HUDEP-2 (cell line): ENCODE measurements at regions not wholly inside any gene's neighbourhood (a gene's known extent, or its start where the extent isn't known, plus 50 kb on each side); places are given as distances from the start of the nearest gene placed in this dataset.
"Not testable (repeated sequence)": the region's sequence is repeated elsewhere in the genome, so short reads cannot be mapped to it uniquely, and the experiment has no call there.

Experiments used
- DNase-seq, 76 experiments: peaks; one replicate each; lab custom pipeline; 2025; ENCODE audit not compliant: unreplicated experiment in 76 of 76; lab: John Stamatoyannopoulos, UW

DNA sequence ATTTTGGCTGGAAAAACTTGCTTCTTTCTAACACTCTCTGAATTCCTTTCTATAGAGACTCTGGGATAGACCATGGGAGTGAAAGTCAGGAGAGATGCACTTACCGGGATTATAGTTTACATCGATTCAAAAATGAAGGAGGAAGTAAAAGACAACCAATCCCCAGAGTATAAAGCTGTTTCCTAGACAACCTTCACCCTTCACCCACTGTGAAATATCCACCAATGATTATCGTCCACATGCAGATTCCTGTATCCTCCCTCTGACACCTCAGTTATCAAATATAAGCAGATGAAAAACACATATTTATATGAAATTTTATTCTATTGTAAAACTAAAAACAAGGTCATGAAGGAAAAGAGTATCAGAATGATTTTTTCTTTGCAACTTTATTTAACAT lies 258.8 kb upstream of the GK2 start:
- no peak for DNase-seq

DNA sequence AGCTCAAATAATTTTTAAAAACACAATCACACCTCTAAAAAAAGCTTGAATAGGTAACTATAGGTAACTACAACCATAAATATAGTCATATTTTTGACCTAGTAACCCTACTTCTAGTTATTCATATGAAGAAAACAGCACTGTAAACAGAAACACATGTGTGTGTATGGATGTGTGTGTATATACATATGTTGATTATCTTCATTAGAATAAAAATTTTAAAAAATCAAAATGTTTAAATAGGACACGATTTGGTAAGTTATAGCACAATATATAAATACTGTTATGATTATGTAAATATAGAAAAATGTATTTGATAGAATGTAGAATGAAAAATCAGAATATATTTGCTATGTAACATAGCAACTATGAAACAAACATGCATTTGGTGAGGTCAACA lies 258.1 kb upstream of the GK2 start:
- DNase-seq: no peak

DNA sequence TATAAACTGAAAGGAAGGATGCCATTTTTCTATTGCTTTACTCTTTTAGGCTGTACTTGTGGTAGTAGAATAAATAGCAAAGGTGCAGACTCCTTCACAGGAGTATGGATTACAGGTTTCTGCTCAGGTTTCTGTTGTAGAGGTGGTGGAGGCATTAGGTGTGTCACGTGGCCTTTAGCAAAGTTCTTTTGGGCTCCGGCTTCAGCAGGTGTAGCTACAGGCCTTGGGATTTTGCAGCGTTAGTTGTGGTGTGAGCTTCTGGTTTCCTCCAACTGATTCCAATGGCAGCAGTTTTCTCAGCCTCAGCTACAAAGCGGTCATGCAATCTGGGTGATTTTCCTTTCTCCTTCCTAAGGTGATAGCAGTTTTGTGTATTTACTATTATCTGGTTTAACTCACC lies 255.8 kb upstream of the GK2 start:
- no peak for DNase-seq

DNA sequence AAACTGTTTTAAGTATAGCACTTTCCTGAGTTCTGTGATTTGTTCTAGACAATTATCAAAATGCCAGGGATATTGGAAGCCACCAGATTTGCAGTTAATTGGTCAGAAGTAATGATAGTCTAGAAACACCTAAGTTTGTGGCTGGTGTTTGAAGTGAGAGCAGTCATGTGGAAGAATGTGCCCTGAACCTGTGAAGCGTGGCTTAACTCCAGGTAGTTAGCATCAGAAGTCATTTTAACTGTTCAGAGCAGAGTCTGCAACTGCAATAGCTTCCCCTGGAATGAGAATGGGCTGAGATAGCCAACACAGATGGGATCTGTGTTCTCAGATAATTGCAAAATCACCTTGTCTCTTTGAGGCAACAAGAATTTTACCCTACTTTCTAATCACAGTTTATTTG lies 255.1 kb upstream of the GK2 start:
- DNase-seq: no peak

DNA sequence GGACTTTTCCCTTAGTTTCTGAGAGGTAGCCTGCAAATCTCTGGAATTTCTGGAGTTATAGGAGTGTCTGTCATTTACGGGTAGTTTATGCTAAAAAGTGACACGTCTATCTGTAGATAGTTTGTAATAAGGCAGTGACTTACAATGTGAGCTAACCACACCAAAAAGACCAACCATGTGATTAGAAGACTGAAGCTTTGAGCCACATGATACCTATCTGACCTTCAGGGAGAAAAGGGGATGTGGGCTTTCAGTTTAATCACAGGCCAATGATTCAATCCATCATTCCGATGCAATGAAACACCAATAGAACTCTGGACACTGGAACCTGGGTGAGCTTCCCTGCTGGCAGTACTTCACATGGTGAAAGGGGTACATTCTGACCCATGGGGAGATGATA lies 254.6 kb upstream of the GK2 start:
- DNase-seq: no peak

DNA sequence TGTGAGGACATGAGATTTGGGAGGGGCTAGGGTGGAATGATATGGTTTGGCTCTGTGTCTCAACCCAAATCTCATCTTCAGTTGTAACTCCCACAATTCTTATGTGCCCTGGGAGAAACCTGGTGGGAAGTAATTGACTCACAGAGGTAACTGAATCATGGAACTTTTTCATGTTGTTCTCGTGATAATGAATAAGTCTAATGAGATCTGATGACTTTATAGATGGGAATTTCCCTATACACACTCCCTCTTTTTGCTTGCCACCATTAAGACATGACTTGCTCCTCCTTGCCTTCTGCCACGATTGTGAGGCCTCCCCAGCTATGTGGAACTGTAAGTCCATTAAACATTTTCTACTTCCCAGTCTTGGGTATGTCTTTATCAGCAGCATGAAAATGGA lies 253.2 kb upstream of the GK2 start:
- no peak for DNase-seq

DNA sequence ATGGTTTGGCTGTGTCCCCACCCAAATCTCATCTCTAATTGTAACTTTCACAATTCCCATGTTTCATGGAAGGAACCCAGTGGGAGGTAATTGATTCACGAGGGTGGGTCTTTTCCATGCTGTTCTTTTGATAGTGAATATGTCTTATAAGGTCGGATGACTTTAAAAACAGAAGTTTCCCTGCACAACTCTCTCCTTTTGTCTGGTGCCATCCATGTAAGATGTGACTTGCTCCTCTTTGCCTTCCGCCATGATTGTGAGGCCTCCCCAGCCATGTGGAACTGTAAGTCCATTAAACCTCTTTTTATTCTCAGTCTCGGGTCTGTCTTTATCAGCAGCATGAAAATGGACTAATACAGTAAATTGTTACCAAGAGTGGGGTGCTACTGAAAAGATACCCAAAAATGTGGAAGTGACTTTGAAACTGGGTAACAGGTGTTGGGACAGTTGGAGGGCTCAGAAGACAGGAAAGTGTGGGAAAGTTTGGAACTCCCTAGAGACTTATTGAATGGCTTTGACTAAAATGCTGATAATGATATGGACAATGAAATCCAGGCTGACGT lies 251.4 kb upstream of the GK2 start:
- not testable (repeated sequence) for DNase-seq

DNA sequence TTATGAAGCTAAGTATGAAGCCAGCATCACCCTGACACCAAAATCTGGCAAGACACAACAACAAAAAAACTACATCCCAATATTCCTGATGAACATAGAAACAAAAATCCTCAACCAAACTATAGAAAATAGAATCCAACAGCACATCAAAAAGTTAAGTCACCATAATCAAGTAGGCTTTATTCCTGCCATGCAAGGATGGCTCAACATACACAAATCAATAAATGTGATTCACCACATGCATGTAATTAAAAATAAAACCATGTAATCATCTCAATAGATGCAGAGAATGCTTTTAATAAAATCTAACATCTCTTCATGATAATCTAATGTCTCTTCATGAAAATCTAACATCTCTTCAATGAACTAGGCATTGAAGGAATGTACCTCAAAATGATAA lies 249.4 kb upstream of the GK2 start:
- DNase-seq: no peak

DNA sequence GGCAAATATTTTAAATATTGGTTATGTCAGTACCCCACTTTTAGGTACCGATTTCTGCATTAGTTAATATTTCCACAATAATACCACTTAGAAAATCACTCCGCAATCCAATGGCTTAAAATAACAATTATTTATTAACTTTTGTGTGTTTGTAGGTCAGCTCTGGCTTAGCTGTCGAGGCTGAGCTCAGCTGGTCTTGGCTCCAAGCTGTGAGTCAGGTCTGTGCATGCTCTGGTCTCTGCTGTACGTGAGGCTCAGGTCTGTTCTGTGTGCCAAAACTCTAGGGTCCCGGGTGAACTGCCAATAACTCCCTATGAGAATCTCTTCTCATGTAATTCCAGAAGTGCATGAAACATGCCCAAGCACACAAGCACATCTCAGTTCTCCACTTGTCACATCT lies 245.8 kb upstream of the GK2 start:
- DNase-seq: no peak

DNA sequence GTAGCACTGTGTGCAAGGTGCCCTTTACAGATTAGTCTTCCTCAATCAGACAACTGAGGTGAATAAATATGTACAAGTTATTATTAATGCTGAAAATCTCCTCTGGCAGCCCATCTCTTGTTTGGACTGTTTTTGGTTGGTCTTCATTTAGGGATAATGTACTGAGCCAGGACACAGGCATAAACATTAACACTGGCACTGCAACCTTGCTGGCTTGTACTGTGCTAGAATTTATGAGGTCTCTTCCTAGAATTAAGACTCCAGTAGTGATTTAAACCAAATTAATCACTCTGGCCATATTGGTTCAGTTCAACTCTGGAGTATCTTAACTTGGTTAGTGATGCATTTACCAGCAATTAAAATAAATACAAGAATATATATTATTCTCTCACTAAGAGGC lies 244.7 kb upstream of the GK2 start:
- DNase-seq: no peak

DNA sequence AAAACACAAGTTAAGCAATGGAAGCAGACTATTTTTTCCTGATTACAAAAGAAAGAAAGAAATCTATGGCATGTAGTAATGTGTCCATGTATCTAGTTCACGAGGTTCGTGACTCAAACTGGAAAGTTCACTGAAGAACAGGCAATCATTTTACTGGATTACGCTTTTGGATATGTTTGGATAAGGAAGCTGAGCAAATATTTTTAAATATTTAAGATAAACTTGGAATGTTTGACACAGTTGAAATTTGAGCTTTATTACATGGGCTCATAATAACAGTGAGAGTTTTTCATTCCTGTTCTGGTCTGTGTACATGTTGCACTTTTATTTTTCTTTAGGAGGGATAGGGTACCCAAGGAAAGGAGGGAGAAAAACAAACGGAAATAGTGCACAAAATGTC lies 244.2 kb upstream of the GK2 start:
- no peak for DNase-seq

DNA sequence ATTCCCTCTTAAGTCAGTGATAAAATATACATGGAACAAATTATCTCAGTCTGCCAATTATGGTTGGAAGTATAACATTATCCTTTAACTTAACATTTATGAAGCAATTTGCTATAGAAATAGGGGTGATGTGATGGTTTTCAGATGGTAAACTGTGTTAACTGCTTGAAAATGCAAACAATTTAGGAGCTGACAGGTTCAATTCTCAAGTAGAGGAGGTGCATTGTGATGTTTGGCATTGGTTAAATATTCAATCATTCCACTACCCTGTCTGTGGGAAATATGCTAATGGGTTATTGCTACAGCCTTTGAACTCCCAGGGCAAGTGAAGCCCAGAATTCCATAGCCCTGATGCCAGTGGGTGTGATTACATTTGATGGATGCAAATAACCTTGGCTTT lies 243.4 kb upstream of the GK2 start:
- DNase-seq: no peak

DNA sequence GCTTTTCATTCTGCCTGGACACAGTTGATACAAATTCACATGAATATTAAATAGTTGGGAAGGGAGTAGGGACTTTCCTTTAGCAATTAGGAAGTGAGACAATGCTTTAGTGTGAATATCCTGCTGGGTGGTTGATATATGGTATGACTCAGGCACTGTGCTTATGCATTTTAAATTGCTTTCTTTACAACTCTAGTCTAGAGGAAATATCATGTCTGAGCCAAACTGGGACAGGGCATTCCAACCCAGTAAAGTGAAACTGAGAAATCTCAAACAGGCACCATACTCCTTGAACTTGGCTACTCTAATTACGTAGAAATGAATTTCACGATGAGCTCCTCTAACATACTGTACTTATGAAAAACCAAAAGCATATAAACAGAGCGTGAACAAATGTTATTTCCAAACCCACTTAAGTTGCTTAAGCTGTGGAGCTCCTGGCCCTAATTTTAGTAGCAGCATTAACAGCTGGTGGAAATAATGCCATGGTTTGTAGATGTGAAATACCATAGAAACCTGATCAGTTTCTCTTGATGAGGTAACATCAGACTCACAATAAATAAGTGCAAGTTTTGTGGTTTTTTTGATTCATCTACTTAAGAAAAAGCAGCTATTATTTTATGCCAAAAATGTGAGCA lies 242.9 kb upstream of the GK2 start:
- DNase-seq: no peak

DNA sequence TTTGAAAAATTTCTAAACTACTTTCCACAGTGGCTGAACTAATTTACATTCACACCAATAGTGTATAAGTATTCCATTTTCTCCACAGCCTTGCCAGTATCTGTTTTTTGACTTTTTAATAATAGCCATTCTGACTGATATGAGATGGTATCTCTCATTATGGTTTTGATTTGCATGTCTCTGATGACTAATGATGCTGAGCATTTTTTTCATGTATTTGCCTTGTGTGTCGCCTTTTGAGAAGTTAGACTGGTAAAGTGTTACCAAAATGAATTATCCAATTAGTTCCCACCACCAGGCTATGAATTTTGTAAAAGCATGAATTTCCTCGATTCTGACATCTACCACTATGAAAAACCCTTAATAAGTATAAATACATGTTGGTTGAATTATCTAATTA lies 242.2 kb upstream of the GK2 start:
- DNase-seq: no peak

DNA sequence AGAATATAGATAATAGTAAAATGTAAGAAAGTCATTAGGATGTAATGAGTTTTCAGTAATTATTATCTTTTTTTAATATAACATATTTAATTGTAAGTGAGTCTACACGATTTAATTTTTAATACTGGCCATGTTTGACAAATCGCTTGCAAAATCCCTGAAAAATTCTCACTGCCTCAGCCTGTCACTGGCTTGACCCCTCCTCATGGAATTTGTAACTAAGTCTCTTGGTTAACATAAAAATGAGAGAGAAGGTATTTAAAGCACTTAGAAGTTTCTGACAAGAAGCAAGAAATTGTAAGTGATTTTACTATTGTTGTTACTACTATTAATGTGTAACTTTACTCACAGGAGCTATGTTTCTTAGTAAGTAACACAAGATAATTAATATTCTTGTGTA lies 237.9 kb upstream of the GK2 start:
- DNase-seq: no peak

DNA sequence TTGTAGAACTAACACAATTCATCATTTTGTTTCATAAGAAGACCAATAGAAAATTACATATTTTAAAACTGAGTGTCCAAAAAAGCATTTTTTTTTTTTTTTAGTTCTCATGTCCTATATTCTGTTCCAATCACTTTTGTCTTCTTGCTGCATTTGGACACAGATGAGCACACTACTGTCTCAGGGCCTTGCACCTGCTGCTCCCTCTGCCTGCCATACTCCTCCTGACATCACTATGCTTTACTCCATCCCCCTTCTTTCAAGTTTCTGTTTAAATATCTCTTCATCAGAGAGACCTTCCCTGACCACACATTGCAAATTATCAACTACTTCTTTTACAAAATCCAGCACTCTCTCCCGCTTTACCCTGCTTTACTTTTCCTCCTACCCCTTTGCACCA lies 230.7 kb upstream of the GK2 start:
- DNase-seq: no peak

DNA sequence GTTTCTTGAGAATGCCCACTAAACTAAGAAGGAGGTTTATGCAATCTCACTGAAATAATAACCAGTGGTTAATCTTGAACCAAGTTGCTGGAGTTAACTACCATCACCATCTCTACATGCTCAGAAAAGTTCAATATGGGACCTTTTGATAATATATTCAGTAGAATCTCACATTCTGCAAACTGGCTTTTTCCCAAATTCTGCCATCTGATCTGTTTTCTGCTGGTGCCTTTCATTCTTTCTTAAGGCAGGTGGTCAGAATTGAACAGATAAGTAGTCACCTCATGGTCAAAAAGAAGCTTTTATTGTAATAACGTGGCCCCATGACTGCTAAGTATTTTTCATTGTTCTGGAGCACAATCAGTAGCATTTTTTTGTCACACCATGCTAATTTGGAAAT lies 229.0 kb upstream of the GK2 start:
- peak in 2 of 76 experiments; percentile 1 to 22 for DNase-seq

DNA sequence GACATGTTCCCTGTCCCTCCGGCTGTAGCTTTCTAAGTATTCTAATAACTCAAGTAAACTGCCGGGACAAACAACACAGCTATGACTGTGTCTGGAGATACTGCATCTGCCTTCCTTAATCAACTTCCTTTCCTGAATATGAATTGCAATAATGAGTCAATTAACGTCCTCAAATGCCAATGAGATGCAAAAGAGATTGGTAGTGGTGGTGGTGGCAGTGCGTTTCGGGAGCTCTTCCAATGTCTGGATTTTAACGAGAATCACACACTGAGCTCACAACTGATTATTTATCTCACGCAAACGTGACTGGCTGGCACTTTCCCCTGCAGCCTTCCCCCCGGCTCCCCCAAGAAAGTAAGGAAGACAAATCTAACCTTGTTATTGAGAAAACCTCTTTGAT lies 226.1 kb upstream of the GK2 start:
- no peak for DNase-seq

DNA sequence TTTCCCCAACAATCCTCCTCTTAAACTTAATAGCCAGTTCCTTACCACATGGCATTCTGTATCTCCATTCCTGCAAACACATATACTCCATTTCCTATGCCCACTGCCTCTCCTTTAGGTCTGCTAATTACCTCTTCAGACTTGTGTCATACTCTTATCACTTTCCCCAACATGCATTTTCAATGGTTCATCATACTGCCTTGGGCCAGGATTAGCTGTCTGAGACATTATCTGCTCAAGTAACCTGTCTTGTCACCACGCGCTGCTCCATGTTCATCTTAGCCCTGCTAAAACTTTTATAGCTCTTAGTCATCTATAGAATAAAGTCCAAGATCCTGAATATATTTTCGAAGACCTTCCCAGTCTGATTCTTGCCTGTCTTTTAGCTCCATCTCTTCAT lies 224.1 kb upstream of the GK2 start:
- peak in 26 of 76 experiments; percentile 3 to 76 (median 28) for DNase-seq

DNA sequence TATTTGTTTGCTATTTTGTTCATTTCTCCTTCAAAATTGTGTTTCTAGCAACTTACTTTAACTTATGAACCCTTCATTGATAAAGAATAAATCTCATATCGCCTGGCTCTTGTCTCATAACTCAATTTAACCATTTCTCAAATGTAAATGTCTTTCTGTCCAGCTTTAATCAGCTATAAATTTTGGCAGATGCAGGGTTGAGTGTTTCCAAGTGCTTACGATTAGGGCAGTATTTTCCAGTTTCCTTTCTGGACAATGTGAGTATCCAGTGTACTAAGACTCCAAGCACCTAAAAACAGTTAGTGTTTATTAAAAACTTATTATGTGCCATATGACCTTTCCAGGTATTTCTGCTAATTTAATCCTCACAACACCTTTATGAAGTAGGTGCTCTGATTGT lies 218.6 kb upstream of the GK2 start:
- no peak for DNase-seq

DNA sequence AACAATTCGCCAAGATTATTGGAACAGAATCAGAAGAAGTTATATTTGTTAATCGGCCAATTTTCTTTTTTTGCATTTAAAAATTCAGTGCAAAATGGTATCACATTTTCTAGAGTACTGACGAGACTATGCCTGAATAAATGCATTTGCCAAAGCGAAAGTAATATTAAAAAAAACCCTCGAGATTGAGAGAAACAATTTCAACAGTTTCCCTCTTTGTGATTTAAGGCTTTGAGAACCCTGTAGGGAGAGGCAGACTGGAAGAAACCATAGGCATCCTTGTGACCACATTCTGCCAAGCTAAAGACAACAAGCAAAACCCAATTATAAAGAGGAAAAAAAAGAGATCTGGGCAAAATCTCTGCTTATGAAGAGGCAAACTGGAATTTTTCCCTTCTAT lies 218.1 kb upstream of the GK2 start:
- no peak for DNase-seq

DNA sequence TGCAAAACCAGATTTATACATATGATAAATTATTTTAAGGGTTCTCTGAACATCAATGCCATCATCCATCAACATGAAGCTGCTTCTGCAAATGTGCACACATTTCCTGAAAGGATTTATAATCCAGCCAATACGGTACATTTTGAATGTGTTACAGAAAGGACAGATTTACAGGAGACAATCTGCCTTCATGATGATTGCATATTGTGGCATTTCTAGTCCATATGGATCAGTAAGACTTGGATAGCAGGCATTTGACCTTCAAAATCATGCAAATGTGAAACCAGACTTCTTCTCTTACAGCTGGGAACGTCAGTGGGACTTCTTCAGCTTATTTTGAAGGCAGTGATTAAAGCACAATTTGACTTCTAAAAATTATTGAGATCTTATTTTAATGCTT lies 217.3 kb upstream of the GK2 start:
- no peak for DNase-seq
